Stimulated activated CD8-positive, alpha-beta memory T cell treated with anti-CD3 and anti-CD28 coated beads, Interleukin-4, amount 100 ng/mL, for 48 hours (primary cell): ENCODE measurements at regions not wholly inside any gene's neighbourhood (a gene's known extent, or its start where the extent isn't known, plus 50 kb on each side); places are given as distances from the start of the nearest gene placed in this dataset.
A peak's percentile ranks its signal among the peaks of the same experiment; 100 is the strongest.
"Not testable (repeated sequence)": the region's sequence is repeated elsewhere in the genome, so short reads cannot be mapped to it uniquely, and the experiment has no call there.

Experiments used
- DNase-seq: peaks from one replicate; pipeline ENCODE4 v3.0.0-alpha.2; 2020

DNA sequence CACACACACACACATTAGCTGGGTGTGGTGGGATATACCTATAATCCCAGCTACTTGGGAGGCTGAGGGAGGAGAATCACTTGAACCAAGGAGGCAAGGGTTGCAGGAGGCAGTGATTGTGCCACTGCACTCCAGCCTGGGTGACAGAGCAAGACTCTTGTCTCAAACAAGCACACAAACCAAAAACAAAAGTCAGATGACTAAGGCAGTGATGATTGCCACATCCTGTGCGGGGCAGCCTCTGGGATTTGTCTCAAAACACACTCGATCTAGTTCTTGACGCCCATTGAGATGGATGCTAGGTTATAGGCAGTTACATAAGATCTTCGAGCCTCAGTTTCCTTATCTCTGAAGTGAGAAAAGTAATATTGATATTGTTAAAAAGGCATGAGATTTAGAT, 57.8 kb upstream of the NBPF8 start:
- peak; percentile 63 for DNase-seq

DNA sequence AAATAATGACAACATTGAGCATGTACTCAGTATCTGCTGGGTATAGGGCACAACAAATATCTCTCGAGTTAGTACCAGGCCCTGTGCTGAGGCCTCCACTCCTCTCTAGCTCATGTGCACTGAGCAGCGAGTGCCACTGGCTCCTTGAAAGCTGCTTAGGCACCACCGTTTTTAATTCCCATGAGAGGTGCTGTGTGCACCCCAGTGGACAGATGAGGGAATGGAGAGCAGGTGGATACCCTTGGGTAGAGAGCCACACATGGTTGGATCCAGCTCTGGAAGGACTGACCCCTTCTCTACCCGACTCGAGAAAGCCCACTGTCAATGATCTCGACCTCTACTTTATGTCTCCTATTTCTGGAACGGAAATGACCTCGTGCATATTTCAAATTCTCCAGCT, 58.7 kb upstream of the NBPF8 start:
- not testable (repeated sequence) for DNase-seq

DNA sequence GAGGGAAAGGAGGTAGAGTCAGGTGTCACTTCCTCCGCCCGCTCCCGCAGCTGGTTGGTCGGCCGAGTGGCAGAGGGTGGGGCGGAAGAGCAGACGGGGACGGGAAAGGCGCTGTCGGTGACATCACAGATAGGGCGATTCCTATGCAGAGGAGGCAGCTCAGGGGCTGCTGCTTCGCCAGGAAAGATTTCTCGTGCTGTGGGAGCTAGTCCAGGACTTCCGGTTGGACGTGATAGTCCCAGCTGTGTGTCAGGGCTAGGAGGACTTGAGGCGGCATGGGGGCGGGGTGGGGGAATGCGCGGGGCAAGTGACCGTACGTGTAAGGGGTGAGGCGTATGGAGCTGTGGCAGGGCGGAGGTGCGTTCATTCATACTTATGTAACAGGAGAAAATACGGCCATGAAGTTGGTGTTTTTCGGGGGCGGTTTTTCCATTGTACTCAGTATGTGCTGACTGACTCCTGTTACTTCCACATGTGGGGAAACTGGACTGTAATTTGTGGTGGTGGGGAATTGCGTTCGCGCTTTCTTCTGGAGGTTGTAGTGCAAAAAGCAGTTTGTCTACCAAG, 60.1 kb upstream of the NBPF8 start:
- peak; percentile 57 for DNase-seq

DNA sequence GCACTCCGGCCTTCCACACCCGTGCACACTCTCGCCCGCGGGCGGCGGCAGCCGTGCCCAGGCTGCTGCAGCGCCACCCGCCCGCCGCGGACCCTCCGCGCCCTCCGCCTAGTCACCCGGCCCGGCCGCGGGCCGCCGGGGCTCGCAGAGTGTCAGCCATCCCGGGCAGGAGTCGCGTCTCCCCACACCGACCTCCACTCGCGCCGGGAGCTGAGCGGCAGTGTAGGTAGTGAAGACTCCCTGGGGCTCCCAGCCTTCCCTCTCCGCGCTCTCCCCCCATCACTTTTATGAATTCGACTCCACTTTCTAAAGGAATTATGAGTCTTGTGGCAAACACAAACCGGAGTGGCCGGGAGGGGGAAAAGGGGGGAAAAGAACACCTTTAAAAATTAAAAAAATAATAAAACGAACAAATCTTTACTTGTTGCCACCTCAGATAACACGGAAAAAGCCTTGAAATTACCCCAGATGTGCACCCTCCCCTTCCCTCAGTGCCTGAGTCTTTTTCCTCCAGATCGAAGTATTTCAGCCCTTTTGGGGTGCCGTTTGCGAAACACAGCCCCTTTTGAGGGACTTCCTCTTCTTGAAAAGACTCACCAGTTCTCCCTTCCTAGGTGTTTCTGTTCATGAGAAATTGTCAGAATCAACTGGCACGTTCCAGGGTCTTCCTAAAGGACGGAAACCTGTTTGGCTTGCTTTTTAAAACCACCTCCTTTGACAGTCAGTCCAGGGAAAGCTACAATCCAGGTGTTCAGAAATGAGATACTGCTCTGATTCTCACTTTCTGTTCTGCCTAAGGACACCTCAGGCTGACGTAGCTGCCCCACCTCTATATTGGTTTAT, 72.4 kb upstream of the NBPF8 start:
- DNase-seq = peak; percentile 32

DNA sequence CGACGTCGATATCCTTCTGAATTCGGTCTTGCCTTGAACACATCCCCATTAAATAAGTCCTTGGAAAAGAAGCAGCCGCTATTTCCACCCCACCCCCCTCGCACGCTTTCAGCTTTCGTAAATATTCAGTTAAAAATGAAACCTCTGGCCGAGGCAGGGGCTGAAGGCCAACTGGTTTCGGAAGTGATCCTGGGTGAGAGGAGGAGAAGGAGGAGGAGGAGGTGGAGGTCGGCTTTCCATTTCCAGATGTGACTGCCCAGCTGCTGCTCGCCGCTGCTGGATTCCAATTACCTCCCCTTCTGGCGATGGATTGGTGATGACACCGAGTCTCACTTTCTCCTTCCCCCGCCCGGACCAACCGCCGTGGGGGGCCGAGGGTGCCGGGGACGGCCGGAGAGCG, 73.1 kb upstream of the NBPF8 start:
- peak; percentile 24 for DNase-seq

DNA sequence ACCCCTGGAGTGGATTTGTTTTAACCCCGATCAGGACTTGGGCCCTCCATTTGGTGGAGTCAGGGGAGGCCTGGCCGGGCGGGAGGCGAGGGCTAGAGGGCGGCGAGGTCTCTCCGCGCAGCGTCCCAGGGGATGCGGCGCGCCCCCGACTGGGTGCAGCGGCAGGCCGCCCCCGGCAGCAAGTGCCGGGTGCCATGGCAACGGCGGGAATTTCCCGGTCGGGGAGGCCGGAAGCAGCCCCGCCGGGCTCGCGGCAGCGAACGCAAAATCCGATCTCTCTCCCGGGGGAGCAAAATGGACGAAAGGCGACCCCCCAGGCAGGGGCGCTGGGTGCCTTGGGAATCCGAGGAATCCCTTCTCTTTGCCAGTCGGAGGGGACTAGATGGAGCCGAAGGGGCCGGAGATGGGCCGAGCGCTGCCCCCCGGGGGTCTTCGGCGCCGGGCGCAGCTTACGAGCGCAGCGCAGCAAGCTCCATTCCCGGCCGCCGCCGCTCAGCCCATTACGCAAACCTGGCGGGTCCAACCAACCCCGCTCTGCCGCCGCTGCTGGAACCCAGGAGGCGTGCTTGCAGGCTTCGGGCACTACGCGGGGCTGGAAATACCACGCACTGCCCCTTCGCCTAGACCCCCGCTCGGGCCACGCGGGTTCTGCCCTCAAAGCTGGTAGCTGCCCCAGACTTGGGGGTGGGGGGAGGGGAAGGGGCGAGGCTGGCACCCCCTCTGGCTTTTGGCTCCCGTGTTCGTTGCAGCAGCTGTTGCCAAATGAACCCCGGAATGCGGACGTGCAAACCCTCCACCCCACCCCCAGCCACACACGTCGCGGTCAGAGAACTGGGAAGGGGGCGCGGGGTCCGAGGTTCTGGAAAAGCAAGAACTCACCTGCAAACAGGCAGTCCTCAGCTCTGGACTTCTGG, 73.7 kb upstream of the NBPF8 start:
- DNase-seq = peak; percentile 59

DNA sequence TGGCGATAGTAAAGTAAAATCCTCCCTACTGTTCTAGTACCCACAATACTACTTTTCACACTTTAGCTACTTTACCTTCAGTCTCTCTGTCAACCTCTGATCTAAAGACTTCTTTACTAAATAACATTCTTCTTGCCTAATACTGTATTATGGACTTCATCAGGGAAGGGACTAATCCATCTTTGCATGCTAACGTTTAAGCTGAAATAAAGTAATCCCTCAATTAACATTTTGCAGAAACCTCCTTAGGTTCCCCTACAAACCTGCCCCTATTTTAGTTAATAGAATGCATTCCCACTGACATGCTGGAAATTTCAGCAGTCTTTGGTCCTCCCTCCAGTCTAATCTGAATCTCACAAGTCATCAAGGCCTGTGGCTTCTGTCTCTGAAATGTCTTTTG, 99.1 kb upstream of the NBPF8 start:
- not testable (repeated sequence) for DNase-seq

DNA sequence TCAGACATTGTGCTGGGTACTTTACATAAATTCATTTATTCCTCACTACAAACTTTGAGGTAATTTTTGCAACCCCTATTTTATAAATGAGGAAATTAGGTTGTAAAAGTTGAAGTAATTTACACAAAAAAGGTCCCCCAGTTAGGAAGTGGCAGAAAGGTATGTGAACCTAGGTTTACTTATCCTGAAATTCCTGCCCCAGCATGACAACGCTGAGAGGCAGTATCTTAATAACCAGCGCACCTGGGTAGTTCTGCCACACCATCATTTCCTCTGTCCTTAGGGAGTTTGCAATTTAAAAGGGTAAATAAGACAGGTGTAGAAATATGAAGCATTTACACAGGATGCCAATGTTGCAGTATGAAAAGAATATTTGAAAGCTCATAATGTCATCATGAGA, 102.9 kb upstream of the NBPF8 start:
- DNase-seq = not testable (repeated sequence)

DNA sequence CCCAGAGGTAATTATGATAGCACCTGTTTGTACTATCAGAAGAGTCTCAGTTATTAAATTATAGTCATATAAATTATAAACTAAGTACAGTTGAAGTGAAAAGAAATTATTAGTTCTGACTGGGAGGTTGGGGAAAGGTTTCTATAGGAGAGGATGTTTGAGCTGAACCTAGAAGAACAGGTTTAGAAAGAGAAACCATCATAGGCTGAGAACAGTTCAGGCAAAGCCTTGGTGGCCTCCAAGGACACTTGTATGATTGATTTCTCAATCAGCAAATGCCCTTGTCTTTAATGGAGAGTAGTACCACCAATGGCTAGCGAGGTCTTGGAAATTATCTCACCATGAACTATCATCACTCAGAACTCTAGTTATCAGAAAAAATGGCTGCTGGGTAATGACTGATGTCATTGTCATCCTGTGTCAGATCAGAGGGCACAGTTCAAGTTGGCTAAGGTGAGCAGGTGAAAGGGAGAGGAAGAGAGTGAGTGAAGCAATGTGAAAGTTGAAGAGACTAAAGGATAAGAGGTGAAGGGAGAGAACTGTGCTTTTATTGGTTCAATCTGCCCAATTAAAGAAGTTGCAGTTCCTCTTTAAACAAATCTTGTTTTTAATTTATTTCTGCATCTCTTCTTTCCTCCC, 105.8 kb upstream of the NBPF8 start:
- not testable (repeated sequence) for DNase-seq

DNA sequence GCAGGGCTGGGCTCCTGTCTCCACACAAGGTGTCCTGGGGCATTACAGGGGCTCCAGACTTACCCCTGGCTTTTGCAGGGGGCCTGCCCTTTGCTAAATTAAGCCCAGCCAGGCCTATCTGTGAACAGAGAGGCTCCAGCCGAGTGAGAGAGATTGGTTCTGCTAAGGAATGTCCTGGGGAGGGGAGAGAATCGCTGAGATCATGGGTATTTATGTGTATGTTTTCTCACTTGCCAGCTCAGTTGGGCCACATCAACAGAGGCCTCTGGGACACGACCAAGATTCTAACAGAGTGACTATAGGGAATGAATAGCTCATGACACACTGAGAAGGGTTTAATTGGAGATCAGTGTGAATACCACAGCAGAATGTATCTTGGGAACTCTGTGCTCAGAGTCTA, 109.8 kb upstream of the NBPF8 start:
- DNase-seq = not testable (repeated sequence)

DNA sequence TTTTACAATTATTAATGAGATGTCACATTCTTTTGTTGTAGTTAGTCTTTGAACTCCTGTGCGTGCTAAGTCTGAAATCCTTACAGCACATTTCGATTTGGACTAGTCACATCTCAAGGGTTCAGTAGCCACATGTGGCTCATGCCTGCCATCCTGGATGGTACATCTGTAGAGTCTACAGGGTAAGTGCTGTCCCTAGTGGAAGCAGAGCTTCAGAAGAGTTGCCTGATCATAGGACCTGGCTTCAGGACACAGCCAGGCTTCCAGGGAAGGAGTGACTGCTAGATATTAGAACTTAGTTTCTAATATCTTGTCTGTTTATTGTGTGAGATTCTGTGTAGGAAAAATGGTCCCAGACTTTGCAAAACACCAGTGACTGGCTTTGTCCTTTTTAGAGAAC, 110.5 kb upstream of the NBPF8 start:
- DNase-seq = not testable (repeated sequence)

DNA sequence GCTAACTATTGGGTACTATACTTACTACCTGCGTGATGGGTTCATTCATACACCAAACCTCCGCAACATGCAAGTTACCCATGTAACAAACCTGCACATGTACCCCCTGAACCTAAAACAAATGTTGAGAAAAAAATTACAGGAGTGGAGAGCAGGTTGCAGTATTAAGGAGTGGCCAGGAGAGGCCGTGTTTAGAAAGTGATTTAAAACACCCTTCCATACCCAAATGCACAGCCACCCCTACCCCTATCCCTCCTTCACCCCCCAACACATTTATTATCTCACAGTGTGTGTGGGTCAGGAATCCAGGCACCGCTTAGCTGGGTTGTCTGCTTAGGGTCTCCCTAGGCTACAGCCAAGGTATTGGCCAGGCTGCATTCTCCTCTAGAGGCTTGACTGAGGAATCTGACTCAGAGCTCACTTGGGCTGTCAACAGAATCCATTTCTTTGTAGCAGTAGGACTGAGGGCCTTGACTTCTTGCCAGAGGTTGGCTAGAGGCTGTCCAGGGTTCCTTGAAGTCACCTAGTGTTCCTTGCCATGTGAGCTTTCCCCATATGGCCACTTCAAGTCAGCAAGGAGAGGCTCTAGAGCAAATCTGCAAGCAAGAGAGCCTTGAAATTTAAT, 115.3 kb upstream of the NBPF8 start:
- not testable (repeated sequence) for DNase-seq

DNA sequence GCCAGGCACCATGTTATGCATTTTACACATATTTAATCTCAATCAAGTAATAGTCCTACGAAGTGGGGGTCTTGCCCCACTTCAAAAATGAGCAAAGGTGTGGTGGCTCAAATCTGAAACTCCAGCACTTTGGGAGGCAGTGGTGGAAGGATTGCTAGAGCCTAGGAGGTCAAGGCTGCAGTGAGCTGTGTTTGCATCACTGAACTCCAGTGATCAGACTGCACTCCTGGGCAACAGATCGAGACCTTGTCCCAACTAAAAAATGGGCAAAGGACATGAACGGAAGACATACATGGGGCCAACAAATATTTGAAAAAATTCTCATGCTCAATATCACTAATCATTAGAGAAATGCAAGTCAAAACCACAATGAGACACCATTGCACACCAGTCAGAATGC, 116.3 kb upstream of the NBPF8 start:
- DNase-seq = not testable (repeated sequence)

DNA sequence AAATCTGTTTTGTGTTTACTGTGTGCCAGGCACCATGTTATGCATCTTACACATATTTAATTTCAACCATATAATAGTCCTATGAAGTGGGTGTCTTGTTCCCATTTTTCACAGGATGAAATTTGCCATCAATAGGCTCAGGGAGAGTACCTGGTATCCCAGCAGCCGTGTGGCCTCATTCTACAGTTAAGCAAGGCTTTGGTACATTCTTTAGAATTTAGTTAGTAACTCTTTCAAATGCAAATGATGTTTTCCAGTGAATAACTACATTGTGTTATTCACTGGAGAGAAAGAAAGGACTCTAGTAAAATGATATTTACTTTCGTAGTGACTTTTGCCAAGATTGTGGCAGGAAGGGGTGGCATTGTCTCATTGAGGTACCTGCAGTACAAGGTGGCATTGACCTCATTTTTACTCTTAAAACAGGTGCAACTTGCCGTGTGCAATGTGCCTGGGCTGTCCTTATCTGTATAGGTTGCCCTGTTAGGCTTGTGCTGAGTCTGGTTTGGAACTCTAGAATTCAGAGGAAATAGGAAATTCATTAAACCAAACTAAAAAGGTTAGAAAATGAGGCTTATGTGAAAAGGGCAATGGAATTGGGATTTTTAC, 117.4 kb upstream of the NBPF8 start:
- not testable (repeated sequence) for DNase-seq

DNA sequence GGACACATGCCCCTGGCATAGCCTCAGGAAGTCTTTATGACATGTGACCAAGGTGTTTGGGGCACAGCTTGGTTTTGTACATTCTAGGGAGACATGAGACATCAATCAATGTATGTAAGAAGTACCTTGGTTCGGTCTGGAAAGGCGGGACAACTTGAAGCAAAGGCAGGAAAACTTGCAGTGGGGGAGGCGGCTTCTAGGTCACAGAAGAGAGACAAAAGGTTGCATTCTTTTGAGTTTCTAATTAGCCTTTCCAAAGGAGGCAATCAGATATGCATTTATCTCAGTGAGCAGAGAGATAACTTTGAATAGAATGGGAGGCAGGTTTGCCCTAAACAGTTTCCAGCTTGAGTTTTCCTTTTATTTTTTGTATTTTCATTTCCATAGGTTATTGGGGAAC, 113.8 kb upstream of the SEC22B start:
- DNase-seq = not testable (repeated sequence)

DNA sequence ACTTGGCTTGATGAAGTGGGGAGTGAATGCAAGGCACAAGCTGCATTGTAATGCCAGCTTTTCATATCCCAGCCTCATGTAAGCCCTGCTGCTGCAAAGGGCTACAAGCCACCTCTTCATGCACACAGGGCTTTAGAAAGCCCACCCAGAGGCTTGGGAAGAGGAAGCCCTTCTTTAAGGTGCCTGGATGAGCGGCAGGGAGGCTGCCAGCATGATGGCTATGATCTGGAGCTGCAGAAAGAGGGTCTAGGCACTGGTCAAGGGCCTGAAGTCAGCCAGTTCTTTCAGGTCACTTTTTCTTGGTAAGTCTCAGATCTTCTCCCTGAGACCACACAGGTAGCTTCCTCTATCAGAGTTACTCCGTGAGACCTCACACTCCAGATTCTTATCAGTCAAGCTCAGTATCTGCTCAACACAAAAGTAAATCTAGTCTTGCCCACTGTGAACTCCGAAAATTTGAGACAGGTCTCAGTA, 113.3 kb upstream of the SEC22B start:
- DNase-seq = not testable (repeated sequence)

DNA sequence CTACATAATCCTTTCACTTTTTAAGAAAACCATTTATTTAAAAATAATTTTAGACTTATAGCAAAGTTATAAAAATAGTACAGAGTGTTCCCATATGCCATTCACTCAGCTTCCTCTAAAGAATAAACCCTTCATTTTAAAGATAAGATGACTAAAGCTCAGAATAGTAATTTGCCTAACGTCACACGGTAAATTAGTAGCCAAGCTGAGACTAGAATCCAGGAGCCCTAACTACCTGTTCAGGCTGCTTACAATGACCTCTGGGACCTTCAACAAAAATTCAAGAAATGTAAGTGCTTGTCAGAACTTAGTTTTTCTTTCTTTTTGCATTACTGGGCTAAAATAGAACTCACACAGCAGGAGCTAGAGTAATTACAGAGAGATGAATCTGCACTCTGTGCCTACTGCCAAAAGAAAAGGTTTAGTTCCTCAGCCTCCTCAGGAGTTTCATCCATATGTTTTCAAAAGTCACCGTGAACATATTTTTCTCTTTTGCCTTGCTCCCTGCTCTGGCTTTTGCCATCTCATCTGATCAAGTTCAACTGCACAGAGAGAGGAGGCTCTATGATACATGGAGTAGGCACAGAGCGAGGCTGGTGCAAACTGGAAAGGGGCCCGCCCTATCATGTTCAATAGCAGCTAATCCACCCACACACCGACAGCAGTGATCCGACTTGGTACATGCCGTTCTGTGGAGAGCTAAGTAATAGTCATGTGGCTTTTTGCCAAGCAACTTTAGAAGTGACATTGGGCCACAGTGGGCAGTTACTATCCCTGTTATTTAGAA, 112.7 kb upstream of the SEC22B start:
- not testable (repeated sequence) for DNase-seq

DNA sequence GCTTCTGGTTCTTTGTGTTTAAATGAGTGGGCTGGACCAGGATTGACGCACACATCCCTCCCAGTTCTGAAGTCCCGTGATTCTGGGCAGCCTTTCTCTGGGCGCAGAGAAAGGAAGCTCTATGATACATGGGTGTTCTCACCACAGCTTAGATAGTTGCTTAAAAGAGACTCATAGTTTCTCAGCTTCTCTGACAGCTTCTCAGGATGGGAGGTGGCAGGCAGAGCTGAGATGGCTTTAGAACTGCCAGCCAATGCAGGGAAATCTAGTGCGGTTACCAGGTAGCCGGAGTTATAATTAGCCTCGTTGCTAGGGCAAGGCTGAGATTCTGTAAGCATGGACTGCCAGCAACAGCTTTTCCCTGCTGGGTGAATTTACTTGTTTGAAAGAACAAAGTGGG, 111.8 kb upstream of the SEC22B start:
- DNase-seq = not testable (repeated sequence)

DNA sequence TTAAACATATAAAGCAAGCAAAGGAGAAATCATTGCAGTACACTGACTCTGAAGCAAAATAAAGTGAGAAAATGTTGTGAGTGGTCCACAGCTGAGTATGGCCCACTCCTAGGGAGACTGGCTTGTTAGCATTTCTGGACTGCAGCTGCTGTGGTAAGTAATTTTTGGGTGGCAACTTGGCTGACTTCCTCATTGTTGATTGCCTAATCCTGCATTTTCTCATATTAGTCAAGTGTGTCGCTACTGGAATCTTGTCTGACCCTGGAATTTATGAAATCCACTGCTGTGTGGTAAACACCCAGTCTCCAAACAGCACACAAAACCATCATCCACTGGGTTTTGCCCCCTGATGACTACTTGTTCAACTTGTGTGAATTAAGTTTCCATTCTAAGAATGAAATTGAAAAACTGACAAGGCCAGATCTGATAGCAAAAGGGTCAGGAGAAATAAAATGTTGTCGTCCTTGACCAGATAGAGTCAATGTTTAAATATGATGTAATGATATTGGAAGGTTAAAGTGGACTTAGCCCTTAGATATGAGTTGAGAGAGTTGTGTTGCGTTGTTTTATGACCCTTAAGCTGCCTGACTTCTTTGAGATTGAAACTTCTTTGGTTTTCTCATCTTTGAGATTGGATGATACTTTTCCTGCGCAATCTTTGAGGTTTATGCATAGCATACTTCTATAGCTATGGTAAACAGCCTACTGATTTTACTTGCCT, 106.6 kb upstream of the SEC22B start:
- DNase-seq = not testable (repeated sequence)

DNA sequence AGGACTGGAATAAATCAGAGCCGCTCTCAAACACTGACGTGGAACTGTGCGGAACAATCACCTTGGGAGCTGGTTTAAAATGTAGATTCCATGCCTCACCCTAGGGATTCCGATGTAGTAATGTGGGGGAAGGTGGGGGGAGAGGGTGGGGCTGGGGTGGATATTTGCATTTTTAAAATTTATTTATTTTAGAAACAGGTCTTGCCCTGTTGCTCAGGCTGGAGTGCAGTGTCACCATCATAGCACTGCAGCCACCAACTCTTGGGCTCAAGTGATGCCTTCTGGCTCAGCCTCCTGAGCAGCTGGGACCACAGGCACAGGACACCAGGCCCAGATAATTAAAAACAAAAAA, 101.9 kb upstream of the SEC22B start:
- DNase-seq = not testable (repeated sequence)
